HepG2 (cell line): ENCODE measurements at regions not wholly inside any gene's neighbourhood (a gene's known extent, or its start where the extent isn't known, plus 50 kb on each side); places are given as distances from the start of the nearest gene placed in this dataset.

Experiments used
- ATAC-seq: fragments of 200-7000 bp; cut with Tn5 transposase; 3 replicates; pipeline ENCODE4 v1.9.1; 2020; ENCODE audit warnings: mild to moderate bottlenecking, moderate library complexity
- BruUV-seq: library from RNA; stranded (reverse); fragments of 400-500 nt; replicated peaks from 2 replicates; lab custom pipeline; 2021; lab: Mats Ljungman, UMichigan
- CTCF ChIA-PET: fragments of 300-600 bp; formaldehyde crosslinking; extraction: SDS; loops from one replicate; lab custom pipeline; 2021; ENCODE audit warnings: low total read pairs, inconsistent platforms, low intra/inter-chr PET ratio; lab: Yijun Ruan, JAX
- POLR2A ChIA-PET: fragments of 350-600 bp; sonication (Branson Sonifier 250); formaldehyde crosslinking; loops from one replicate; lab custom pipeline; 2020; ENCODE audit warnings: antibody characterized with exemption, inconsistent platforms; lab: Yijun Ruan, JAX
- DNase-seq: peaks from one replicate; pipeline ENCODE4 v3.0.0-alpha.2; 2015; ENCODE audit warnings: low spot score
- FAIRE-seq: peaks from 3 replicates; lab custom pipeline; 2011; peaks lifted over from hg19 to GRCh38; lab: Jason Lieb, UNC
- H2AFZ ChIP-seq: one replicate; pipeline ENCODE4 v1.6.1; 2011; ENCODE audit warnings: low read length, inconsistent platforms
- H3K27ac ChIP-seq: fragments of 300-600 bp; 3 replicates; pipeline ENCODE4 v1.8.0; 2011; ENCODE audit warnings: mixed run types, mild to moderate bottlenecking, mixed read lengths, low read length, inconsistent platforms; ENCODE audit not compliant: insufficient read depth; ENCODE audit errors: extremely low read length
- H3K27me3 ChIP-seq, 2 experiments: fragments of 200-600 bp in 1 of 2; 2 replicates in 1 of 2; 3 replicates in 1 of 2; pipeline versions ENCODE4 v1.6.0 to v1.8.0; 2011; ENCODE audit warnings: low read length in 2 of 2, mild to moderate bottlenecking in 2 of 2, moderate library complexity in 2 of 2, inconsistent platforms in 1 of 2; ENCODE audit not compliant: insufficient read depth in 2 of 2, control insufficient read depth in 1 of 2
- H3K36me3 ChIP-seq, 2 experiments: fragments of 200-600 bp in 1 of 2; replicated peaks in 1 of 2; 2 replicates in 1 of 2; 3 replicates in 1 of 2; pipeline versions ENCODE4 v1.5.1 to v1.8.0; 2011; ENCODE audit warnings: low read length in 2 of 2, inconsistent platforms in 1 of 2; ENCODE audit not compliant: insufficient read depth in 2 of 2, control insufficient read depth in 1 of 2
- H3K4me1 ChIP-seq: 2 replicates; pipeline ENCODE4 v1.5.1; 2012; ENCODE audit warnings: low read length, inconsistent platforms; ENCODE audit not compliant: insufficient read depth
- H3K4me2 ChIP-seq: 2 replicates; pipeline ENCODE4 v1.6.0; 2011; ENCODE audit warnings: low read depth, low read length, inconsistent platforms
- H3K4me3 ChIP-seq, 3 experiments: fragments of 200-600 bp in 1 of 3; sonication (generic), shearing (Covaris generic) in 1 of 3; replicated peaks in 1 of 3; 2 replicates each; pipeline ENCODE4 v1.5.1; 2011 to 2016; ENCODE audit warnings: low read length in 3 of 3, inconsistent platforms in 2 of 3, low read depth in 2 of 3, mild to moderate bottlenecking in 2 of 3, control low read depth in 1 of 3, mixed read lengths in 1 of 3; ENCODE audit not compliant: insufficient read depth in 1 of 3
- H3K79me2 ChIP-seq: one replicate; pipeline ENCODE4 v1.6.1; 2011; ENCODE audit warnings: low read length, inconsistent platforms; ENCODE audit not compliant: insufficient read depth
- H3K9ac ChIP-seq: 2 replicates; pipeline ENCODE4 v1.6.0; 2011; ENCODE audit warnings: mild to moderate bottlenecking, low read depth, low read length, inconsistent platforms; ENCODE audit not compliant: insufficient read depth
- H3K9me3 ChIP-seq: 2 replicates; pipeline ENCODE4 v1.5.1; 2012; ENCODE audit warnings: mild to moderate bottlenecking, low read length
- H4K20me1 ChIP-seq: 2 replicates; pipeline ENCODE4 v1.6.0; 2011; ENCODE audit warnings: inconsistent platforms, mild to moderate bottlenecking, low read length, moderate library complexity; ENCODE audit not compliant: insufficient read depth
- ARID5B ChIP-seq: IDR thresholded peaks from 2 replicates; pipeline ENCODE4 v1.4.0; 2020; ENCODE audit warnings: mild to moderate bottlenecking, missing genetic modification reagents
- BCLAF1 ChIP-seq: fragments of 450-650 bp; IDR thresholded peaks from 2 replicates; pipeline ENCODE4 v1.6.1; 2017; ENCODE audit warnings: mild to moderate bottlenecking
- CREBL2 ChIP-seq: sonication (generic); formaldehyde crosslinking; IDR thresholded peaks from 2 replicates; pipeline ENCODE4 v1.8.1; 2023; ENCODE audit warnings: missing genetic modification reagents, mild to moderate bottlenecking, borderline replicate concordance
- HNRNPH1 ChIP-seq: fragments of 200-400 bp; formaldehyde crosslinking; optimal IDR thresholded peaks from 2 replicates; pipeline ENCODE3; 2017; ENCODE audit warnings: mild to moderate bottlenecking, low read depth, low read length
- MZF1 ChIP-seq: sonication (generic); formaldehyde crosslinking; IDR thresholded peaks from 2 replicates; pipeline ENCODE4 v1.8.1; 2023; ENCODE audit warnings: mild to moderate bottlenecking, missing genetic modification reagents, borderline replicate concordance
- PRDM10 ChIP-seq: sonication (generic); formaldehyde crosslinking; IDR thresholded peaks from 2 replicates; pipeline ENCODE4 v1.4.0; 2020; ENCODE audit warnings: low read depth, missing genetic modification reagents
- PTBP1 ChIP-seq: fragments of 200-400 bp; formaldehyde crosslinking; IDR thresholded peaks from 2 replicates; pipeline ENCODE4 v1.6.1; 2018; ENCODE audit warnings: low read length, low read depth; ENCODE audit not compliant: poor library complexity, severe bottlenecking
- ZNF260 ChIP-seq: sonication (generic); formaldehyde crosslinking; IDR thresholded peaks from 2 replicates; pipeline ENCODE4 v1.4.0; 2020; ENCODE audit warnings: missing genetic modification reagents, low read depth, mild to moderate bottlenecking, borderline replicate concordance
- in situ Hi-C: cut with HindIII; loops from 2 replicates; pipeline ENCODE4 v1.10.0; 2017; ENCODE audit warnings: low pct_unique_long_range_greater_than_20kb; ENCODE audit not compliant: extremely low pct_ligation_motif_present
- intact Hi-C: fragments of 100-400 bp; cut with micrococcal nuclease; formaldehyde crosslinking; loops from one replicate; pipeline ENCODE4 v1.10.0; 2022; ENCODE audit not compliant: unreplicated experiment

- no peak for DNase-seq
- Histone ChIP-seq H2AFZ (no peak overlapping the region), H3K79me2 (no peaks in the 10 kb centered on the region), H3K9me3 (0 out of 2 replicates have a peak, but pooled peaks cover 9% of the 10 kb centered on the region), H3K36me3 (no peaks in the 10 kb centered on the region), H3K4me2 (no peak overlapping the region), H3K4me3 (no peak overlapping the region), H3K27ac (no peak overlapping the region), H3K9ac (no peak overlapping the region), H4K20me1 (no peaks in the 10 kb centered on the region), H3K27me3 (no peaks in the 10 kb centered on the region; a peak in 1 of 5 replicates), H3K4me1 (peaks cover 22% of the 10 kb centered on the region)
- ChIA-PET CTCF (no interaction called here), POLR2A (no interaction called here)
- intact Hi-C loops, result no loop called here
- no TSS peak for BruUV-seq
- in situ Hi-C loops, result no loop called here
- FAIRE-seq, result no peak
- TF ChIP-seq MZF1 (CRISPR knock-in tag) (no peak), ZNF260 (CRISPR knock-in tag) (no peak), BCLAF1 (no peak), PTBP1 (no peak), CREBL2 (CRISPR knock-in tag) (no peak), ARID5B (CRISPR knock-in tag) (no peak), PRDM10 (CRISPR knock-in tag) (no peak), HNRNPH1 (no peak)
- no peak for ATAC-seq
These were observed 296.8 kb upstream of the ZNF521 start for GRCh38 chr18:25648716-25649260.
